Inferior parietal cortex (tissue), 1 donor: ENCODE measurements at regions not wholly inside any gene's neighbourhood (a gene's known extent, or its start where the extent isn't known, plus 50 kb on each side); places are given as distances from the start of the nearest gene placed in this dataset.
A peak's percentile ranks its signal among the peaks of the same experiment; 100 is the strongest.

Experiments used
- DNase-seq: peaks from one replicate; pipeline ENCODE4 v3.0.0-alpha.2; 2016; ENCODE audit errors: extremely low spot score

GRCh38 chr7:9978106-9979064 is 995.3 kb upstream of the PHF14 start:
- DNase-seq, result no peak

GRCh38 chr7:9981742-9982349 is 991.8 kb upstream of the PHF14 start:
- no peak for DNase-seq

DNA sequence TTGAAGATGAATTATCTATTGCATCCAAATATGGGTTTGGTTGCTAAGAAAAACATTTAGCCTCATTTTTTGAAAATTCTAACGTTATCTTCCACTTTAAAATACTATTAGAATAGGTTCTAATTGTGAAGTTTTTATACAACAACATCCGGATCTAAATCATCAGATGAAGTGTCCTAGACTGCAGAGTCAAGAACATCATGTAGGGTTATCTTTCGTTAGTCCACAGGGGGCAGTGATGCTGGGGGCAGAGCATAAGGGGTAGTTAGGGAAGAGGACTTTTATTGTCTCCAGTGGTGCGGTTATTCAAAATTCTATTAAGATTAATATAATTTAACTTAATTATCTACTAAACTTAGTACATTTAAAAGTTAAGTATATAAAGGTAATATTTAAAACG is 990.6 kb upstream of the PHF14 start:
- no peak for DNase-seq

DNA sequence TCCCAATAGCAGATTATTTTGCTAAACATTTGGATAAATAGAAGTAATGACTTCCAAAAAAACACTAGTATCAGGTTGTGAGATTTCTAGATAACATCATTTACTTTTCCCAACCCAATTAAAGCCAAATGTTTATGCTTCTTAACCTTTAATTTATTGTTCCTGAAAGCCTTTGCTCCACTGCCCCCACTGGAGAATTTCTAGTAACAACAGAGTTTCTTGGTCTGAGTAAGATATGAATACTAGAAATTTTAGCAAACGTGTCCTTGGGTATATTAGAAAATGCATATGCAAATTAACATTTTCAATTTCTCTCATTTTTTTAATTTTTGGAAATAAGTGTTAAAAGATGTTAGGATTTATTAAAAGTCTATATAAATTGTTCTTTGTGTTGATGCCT is 958.0 kb upstream of the PHF14 start:
- no peak for DNase-seq

DNA sequence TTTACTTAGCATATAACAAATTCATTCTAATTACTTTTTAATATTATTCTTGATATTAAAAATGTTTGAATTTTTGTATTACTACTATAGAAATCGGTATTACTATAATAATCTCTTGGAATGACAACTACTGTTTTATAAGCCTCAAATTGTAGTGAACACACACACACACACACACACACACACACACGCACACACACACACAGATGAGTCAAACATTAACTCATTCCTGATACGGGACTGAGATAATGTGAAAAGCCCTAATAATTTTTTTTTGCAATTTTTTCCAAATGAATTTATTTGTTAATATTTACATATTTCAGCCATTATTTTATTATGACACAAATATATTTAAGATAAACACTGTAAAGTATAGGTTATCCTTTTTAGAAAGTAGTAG is 951.2 kb upstream of the PHF14 start:
- DNase-seq, result no peak

DNA sequence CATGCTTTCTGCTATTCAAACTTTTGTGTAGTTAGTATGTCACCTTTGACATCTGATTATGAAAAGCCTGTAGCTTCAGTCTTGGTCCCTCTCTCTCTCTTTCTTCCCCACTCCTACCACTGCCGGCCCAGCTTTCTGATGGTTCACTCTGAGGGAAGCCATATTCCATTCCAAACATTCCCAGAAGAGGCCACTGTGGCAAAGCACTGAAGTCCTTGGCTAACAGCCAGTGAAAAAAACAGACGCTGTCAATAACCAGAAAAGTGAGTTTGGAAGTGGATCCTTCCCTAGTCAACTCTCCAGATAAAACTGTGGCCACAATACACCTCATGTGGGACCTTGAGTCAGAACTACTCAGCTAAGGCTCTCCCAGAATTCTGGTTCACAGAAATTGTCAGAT is 950.7 kb upstream of the PHF14 start:
- DNase-seq, result peak; percentile 74

GRCh38 chr7:10034843-10035556 is 938.7 kb upstream of the PHF14 start:
- no peak for DNase-seq

DNA sequence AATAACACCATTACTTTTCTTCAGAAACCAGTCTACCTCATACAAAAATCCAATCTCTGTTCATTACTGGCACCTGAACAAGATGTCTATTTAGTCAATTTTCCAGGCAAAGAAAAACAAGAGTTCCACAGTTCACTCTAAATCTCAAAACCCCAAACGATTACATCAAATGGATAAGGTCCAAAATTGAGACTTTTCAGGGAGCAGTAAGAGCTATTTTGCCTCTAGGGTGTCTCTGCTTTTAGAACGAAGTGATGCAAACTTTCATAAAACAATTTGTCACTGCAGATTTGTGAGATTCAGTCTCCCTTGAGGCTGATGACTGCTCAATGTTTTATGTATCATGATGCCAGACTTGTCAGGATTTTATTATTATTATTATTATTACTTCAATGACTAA is 937.0 kb upstream of the PHF14 start:
- DNase-seq, result no peak

GRCh38 chr7:10038351-10038750 is 935.3 kb upstream of the PHF14 start:
- no peak for DNase-seq

DNA sequence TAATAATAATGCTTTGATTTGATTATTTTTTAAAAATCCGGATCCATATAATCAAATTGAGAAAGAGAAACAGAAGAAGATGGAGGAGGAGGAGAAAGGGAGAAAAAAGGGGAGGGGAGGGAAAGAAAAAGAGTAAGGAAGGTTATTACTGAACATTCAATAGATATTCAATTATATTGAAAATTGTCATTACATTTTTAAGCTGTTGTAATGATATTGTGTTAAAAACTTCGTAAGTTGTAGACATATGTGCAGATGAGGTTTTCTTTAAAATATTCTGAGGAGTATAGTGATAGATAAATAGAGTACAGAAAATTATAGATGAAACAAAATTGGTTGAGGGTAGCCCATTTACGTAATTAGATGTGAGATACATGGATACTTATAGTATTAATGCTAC is 933.0 kb upstream of the PHF14 start:
- DNase-seq, result no peak

GRCh38 chr7:10070899-10071298 is 902.8 kb upstream of the PHF14 start:
- no peak for DNase-seq

DNA sequence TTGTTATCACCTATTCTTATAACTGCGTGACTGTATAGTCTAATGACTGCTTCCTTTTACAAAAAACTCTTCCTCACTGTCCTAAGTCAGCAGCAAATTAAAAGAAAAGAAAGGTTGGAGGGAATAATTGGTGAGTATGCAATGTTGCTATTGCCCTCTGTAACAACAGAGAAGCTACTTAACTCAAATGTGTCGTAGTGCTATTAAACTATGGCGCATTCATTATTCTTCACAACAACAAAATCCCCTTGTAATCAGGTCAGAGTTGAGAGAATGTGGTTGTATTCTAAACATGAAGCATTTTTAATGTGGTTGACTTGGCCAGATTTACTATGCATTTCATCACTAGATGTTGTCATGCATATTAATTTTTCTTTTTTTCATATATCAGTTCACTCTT is 897.8 kb upstream of the PHF14 start:
- DNase-seq, result peak; percentile 25

GRCh38 chr7:10076660-10077300 is 896.9 kb upstream of the PHF14 start:
- no peak for DNase-seq

GRCh38 chr7:10079572-10079971 is 894.1 kb upstream of the PHF14 start:
- no peak for DNase-seq

DNA sequence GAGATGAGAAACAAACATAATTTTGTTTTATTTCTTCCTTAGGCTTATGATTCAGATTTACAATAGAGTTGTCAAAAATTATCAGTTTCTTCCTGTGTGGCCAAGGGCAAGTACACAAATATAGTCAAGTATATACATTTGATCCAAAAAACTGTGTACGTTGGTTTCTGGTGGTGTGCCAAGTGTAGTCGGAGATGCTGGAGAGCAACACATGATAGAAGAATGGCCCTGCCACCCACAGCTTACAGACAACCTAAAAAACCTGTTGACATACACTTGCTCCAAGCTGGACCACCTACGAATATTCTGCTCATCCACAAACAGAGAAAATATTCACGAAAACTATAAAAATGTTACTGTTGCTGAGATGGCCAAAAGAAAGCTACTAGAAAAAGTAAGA is 890.8 kb upstream of the PHF14 start:
- DNase-seq, result no peak

- DNase-seq, result no peak
These were observed 889.9 kb upstream of the PHF14 start for GRCh38 chr7:10083766-10084165.

DNA sequence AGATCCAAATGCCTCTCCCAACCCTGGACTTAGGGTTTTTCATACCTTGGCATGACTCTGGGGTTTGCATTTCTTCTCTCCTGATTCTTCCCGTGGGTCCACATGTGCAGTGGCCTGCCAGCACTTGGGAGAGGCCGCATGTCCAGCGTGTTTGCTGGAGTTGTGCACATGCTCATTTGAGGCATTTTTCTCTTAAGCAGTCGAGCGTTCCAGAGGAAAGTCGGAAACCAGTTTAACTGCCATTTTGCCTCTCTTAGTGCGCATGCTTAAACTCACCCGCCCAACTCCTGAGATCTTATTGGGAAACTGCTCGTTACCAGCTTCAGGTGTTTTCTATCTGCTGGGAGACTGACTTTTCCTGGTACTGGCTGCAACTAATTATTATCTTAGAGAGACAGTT is 888.4 kb upstream of the PHF14 start:
- no peak for DNase-seq

- no peak for DNase-seq
These were observed 873.1 kb upstream of the PHF14 start for GRCh38 chr7:10100572-10100971.

DNA sequence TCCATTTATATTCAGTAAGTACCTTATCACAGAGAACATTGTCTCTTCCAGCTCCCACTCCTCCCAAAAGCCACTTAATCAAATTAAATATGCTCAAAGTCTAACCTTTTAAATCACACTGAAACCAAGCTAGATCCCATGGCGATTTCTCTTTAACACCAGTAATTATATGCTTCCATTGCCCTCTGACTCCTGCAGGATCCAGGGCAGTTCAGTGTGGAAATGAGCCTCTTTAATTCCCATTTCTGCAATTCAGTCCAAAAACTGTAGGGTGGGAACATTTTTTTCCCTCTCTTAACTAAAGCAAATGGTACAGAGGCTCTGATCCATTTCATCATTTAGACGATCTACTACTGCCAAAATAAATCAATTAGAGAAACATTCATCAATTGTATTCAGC is 872.3 kb upstream of the PHF14 start:
- DNase-seq, result no peak

DNA sequence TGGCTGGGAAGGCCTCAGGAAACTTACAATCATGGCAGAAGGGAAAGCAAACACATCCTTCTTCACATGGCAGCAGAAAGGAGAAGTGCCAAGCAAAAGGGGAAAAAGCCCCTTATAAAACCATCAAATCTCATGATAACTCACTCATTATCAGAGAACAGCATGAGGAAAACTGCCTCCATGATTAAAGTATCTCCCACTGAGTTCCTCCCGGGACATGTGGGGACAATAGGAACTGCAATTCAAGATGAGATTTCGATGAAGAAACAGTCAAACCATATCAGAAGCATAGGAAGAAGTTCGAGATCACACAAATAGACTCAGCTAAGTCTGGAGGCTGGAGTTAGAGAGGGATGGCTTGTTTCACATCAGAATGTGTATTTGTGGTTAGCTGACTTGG is 869.4 kb upstream of the PHF14 start:
- no peak for DNase-seq

GRCh38 chr7:10106609-10107008 is 867.1 kb upstream of the PHF14 start:
- no peak for DNase-seq

- DNase-seq, result no peak
These were observed 857.2 kb upstream of the PHF14 start for GRCh38 chr7:10116511-10116910.
